RWPE2 (cell line): ENCODE measurements at regions not wholly inside any gene's neighbourhood (a gene's known extent, or its start where the extent isn't known, plus 50 kb on each side); places are given as distances from the start of the nearest gene placed in this dataset.

Experiments
- ATAC-seq: fragments of 200-7000 bp; cut with Tn5 transposase; 3 replicates; pipeline ENCODE4 v1.9.1; 2021; ENCODE audit warnings: low read depth
- DNase-seq: peaks from one replicate; pipeline ENCODE4 v3.0.0-alpha.2; 2020; ENCODE audit warnings: low spot score
- H3K27ac ChIP-seq: fragments of 450-650 bp; 2 replicates; pipeline ENCODE4 v1.5.1; 2017; ENCODE audit warnings: mild to moderate bottlenecking; ENCODE audit not compliant: poor library complexity, severe bottlenecking
- H3K27me3 ChIP-seq: fragments of 250-450 bp; sonication (Bioruptor Pico); 2 replicates; pipeline ENCODE4 v1.5.1; 2021; ENCODE audit warnings: mild to moderate bottlenecking, moderate library complexity; ENCODE audit not compliant: insufficient read depth, poor library complexity, severe bottlenecking
- H3K36me3 ChIP-seq: fragments of 250-450 bp; sonication (Bioruptor Pico); 2 replicates; pipeline ENCODE4 v1.5.1; 2020; ENCODE audit warnings: low read depth, mild to moderate bottlenecking, moderate library complexity
- H3K4me1 ChIP-seq: fragments of 250-450 bp; sonication (Bioruptor Pico); 2 replicates; pipeline ENCODE4 v1.5.1; 2021; ENCODE audit warnings: mild to moderate bottlenecking, moderate library complexity; ENCODE audit not compliant: insufficient read depth, poor library complexity, severe bottlenecking
- H3K4me3 ChIP-seq: fragments of 250-450 bp; sonication (Bioruptor Pico); 2 replicates; pipeline ENCODE4 v1.5.1; 2021; ENCODE audit warnings: mild to moderate bottlenecking, moderate library complexity; ENCODE audit not compliant: severe bottlenecking
- H3K9me3 ChIP-seq: fragments of 250-450 bp; sonication (Bioruptor Pico); 2 replicates; pipeline ENCODE4 v1.5.1; 2021; ENCODE audit warnings: mild to moderate bottlenecking, moderate library complexity; ENCODE audit not compliant: severe bottlenecking
- TF ChIP-seq, protein P1 (sequence below): fragments of 450-650 bp; IDR thresholded peaks from one replicate; pipeline ENCODE4 v1.5.1; 2017; ENCODE audit warnings: mild to moderate bottlenecking, moderate library complexity; ENCODE audit not compliant: poor library complexity, severe bottlenecking

DNA sequence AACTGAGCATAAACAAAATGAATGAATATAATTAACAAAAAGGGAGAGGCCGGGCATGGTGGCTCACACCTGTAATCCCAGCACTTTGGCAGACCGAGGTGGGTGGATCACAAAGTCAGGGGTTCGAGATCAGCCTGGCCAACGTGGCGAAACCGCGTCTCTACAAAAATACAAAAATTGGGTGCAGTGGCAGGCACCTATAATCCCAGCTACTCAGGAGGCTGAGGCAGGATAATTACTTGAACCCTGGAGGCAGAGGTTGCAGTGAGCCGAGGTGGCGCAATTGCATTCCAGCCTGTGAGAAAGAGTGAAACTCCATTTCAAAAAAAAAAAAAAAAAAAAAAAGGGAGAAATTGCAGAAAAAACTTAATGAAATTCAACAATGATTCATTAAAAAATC is 839.3 kb upstream of the CTNND2 start:
- Histone ChIP-seq H3K4me3 (no peak overlapping the region), H3K36me3 (no peaks in the 10 kb centered on the region), H3K27me3 (no peaks in the 10 kb centered on the region), H3K27ac (no peak overlapping the region), H3K9me3 (no peaks in the 10 kb centered on the region), H3K4me1 (no peaks in the 10 kb centered on the region)
- TF ChIP-seq, protein P1, sequence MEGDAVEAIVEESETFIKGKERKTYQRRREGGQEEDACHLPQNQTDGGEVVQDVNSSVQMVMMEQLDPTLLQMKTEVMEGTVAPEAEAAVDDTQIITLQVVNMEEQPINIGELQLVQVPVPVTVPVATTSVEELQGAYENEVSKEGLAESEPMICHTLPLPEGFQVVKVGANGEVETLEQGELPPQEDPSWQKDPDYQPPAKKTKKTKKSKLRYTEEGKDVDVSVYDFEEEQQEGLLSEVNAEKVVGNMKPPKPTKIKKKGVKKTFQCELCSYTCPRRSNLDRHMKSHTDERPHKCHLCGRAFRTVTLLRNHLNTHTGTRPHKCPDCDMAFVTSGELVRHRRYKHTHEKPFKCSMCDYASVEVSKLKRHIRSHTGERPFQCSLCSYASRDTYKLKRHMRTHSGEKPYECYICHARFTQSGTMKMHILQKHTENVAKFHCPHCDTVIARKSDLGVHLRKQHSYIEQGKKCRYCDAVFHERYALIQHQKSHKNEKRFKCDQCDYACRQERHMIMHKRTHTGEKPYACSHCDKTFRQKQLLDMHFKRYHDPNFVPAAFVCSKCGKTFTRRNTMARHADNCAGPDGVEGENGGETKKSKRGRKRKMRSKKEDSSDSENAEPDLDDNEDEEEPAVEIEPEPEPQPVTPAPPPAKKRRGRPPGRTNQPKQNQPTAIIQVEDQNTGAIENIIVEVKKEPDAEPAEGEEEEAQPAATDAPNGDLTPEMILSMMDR = no peak
- DNase-seq = no peak
- ATAC-seq = no peak

- no peak overlapping the region for H3K4me3 ChIP-seq
- H3K36me3 ChIP-seq = no peaks in the 10 kb centered on the region
- ATAC-seq (no peak), DNase-seq (no peak)
- TF ChIP-seq, protein P1 = no peak
- H3K27me3 ChIP-seq = no peaks in the 10 kb centered on the region
- H3K4me1 ChIP-seq = no peaks in the 10 kb centered on the region
- H3K9me3 ChIP-seq = no peaks in the 10 kb centered on the region
- no peak overlapping the region for H3K27ac ChIP-seq
These were observed 826.1 kb upstream of the CTNND2 start for GRCh38 chr5:12730354-12730753.

DNA sequence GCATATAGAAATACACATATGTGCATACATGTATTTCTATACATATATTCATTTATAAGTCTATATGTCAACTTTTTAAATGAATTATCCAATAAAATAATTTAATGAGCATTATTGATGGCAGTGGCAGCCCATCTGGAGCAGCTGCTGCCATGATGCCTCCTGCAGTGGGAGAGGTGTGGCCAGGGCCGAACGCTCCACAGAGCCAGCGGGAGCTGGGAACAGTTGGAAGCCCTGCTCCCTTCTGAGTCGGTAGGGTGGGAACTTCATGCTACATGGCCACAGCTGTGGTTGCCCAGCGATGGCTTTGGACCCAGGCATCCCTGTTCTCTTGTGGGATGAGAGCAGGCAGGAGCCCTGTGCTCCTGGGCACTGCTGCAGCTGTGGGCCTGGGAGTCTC is 812.4 kb upstream of the CTNND2 start:
- peaks cover 7% of the 10 kb centered on the region for H3K27me3 ChIP-seq
- TF ChIP-seq, protein P1 = no peak
- no peaks in the 10 kb centered on the region for H3K4me1 ChIP-seq
- no peak for DNase-seq
- no peak for ATAC-seq
- H3K27ac ChIP-seq = no peak overlapping the region
- no peak overlapping the region for H3K4me3 ChIP-seq
- no peaks in the 10 kb centered on the region for H3K36me3 ChIP-seq
- H3K9me3 ChIP-seq = peaks cover 2% of the 10 kb centered on the region

DNA sequence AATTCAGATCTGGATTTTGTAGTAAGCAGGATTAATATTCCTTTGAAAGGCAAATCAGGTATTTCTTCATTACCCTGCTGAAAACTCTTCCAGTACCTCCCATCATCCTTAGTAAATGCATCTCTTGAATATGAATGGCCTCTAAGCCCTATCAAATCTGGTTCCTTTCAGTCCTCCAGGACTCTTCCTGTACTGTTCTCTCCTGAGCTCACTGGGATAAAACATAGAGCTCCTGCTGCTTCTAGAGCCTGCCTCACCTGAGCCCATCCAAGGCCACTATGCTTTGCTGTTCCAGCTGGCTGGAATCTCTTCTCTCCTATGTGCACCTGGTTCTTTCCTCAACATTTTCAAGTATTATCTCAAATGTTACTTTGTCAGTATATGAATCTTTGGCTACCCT is 803.3 kb upstream of the CTNND2 start:
- no peaks in the 10 kb centered on the region for H3K36me3 ChIP-seq
- no peaks in the 10 kb centered on the region for H3K9me3 ChIP-seq
- no peak overlapping the region for H3K4me3 ChIP-seq
- H3K27ac ChIP-seq = no peak overlapping the region
- H3K27me3 ChIP-seq = no peaks in the 10 kb centered on the region
- ATAC-seq (0 out of 3 replicates have a peak, but pooled peaks have one; percentile 17), DNase-seq (no peak)
- TF ChIP-seq, protein P1 = no peak
- no peaks in the 10 kb centered on the region for H3K4me1 ChIP-seq

DNA sequence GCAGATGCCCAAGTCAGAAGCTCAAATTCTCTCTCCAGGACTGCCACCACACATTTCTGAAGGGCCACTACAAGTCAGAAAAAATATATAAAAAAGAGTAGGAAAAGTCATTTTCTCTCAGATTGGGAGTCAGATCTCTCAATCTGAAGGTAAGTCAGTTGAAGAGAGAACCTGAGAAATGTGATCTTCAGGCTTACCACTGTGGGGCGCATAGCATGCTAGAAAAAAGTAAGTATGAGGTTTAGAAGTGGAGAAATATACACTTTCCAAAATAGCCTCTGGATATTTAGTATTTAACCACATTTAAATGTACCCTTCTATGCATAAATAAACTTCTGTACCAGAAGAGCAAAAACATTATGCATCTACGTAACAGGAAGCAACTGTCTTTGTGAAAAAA is 800.7 kb upstream of the CTNND2 start:
- H3K27ac ChIP-seq = no peak overlapping the region
- no peak overlapping the region for H3K4me3 ChIP-seq
- ATAC-seq (no peak), DNase-seq (no peak)
- TF ChIP-seq, protein P1 = peak; percentile 41
- no peaks in the 10 kb centered on the region for H3K4me1 ChIP-seq
- no peaks in the 10 kb centered on the region for H3K27me3 ChIP-seq
- H3K9me3 ChIP-seq = no peaks in the 10 kb centered on the region
- H3K36me3 ChIP-seq = no peaks in the 10 kb centered on the region
